DND-41 (cell line): ENCODE measurements at regions not wholly inside any gene's neighbourhood (a gene's known extent, or its start where the extent isn't known, plus 50 kb on each side); places are given as distances from the start of the nearest gene placed in this dataset.

ENCODE experiments used
- EZH2 ChIP-seq: IDR thresholded peaks from 3 replicates; pipeline ENCODE4 v1.6.1; 2012; ENCODE audit warnings: borderline replicate concordance, low read depth, mild to moderate bottlenecking, moderate library complexity, low read length, inconsistent platforms; ENCODE audit not compliant: severe bottlenecking
- TF ChIP-seq, protein P1 (sequence below): IDR thresholded peaks from 2 replicates; pipeline ENCODE4 v1.5.1; 2012; ENCODE audit warnings: borderline replicate concordance, low read length, moderate library complexity, mild to moderate bottlenecking; ENCODE audit not compliant: poor library complexity, severe bottlenecking; ENCODE audit errors: extremely low read depth

DNA sequence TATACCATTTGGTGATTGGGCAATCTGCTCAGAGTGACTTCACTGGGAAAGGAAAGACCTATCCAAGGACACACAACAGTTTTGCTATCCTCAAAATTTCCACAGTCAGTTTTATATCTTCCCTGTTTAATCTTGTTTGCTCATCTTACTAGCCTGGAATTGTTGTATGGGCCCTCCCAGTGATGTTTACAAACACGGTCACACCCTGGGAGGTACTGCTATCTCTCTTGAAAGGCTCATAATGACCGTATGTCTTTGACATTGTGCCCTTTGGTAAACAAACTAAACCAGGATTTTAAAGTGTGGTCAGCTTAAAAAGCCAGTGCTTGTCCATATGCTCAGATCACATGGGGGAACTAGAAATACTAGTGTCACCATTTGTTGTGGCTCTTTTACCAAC lies 277.0 kb downstream of the CDH2 start:
- TF ChIP-seq, protein P1, sequence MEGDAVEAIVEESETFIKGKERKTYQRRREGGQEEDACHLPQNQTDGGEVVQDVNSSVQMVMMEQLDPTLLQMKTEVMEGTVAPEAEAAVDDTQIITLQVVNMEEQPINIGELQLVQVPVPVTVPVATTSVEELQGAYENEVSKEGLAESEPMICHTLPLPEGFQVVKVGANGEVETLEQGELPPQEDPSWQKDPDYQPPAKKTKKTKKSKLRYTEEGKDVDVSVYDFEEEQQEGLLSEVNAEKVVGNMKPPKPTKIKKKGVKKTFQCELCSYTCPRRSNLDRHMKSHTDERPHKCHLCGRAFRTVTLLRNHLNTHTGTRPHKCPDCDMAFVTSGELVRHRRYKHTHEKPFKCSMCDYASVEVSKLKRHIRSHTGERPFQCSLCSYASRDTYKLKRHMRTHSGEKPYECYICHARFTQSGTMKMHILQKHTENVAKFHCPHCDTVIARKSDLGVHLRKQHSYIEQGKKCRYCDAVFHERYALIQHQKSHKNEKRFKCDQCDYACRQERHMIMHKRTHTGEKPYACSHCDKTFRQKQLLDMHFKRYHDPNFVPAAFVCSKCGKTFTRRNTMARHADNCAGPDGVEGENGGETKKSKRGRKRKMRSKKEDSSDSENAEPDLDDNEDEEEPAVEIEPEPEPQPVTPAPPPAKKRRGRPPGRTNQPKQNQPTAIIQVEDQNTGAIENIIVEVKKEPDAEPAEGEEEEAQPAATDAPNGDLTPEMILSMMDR: no peak
- no peak for TF ChIP-seq EZH2
